Activated B cell treated with CpG ODN at 0.5 μM for 24 hours (primary cell): ENCODE measurements at regions not wholly inside any gene's neighbourhood (a gene's known extent, or its start where the extent isn't known, plus 50 kb on each side); places are given as distances from the start of the nearest gene placed in this dataset.

Source experiments
- ATAC-seq: fragments of 200-7000 bp; cut with Tn5 transposase; one replicate; pipeline ENCODE4 v1.10.0; 2021; ENCODE audit warnings: low read depth, mild to moderate bottlenecking, moderate library complexity
- CTCF ChIA-PET: fragments of 350-600 bp; sonication (Branson Sonifier 250); formaldehyde crosslinking; loops from one replicate; lab custom pipeline; 2021; ENCODE audit warnings: antibody characterized with exemption; lab: Charles Lee
- POLR2A ChIA-PET: fragments of 350-600 bp; sonication (Branson Sonifier 250); formaldehyde crosslinking; loops from one replicate; lab custom pipeline; 2021; ENCODE audit warnings: antibody characterized with exemption; lab: Charles Lee
- DNase-seq: peaks from one replicate; pipeline ENCODE4 v3.0.0; 2022
- H3K27ac Mint-ChIP-seq: one replicate; pipeline ENCODE4 v1.8.0; 2020; ENCODE audit warnings: mixed read lengths
- H3K27me3 Mint-ChIP-seq: one replicate; pipeline ENCODE4 v1.8.0; 2021; ENCODE audit warnings: mixed read lengths
- H3K36me3 Mint-ChIP-seq: one replicate; pipeline ENCODE4 v1.8.0; 2021; ENCODE audit warnings: low read depth, mixed read lengths
- H3K4me1 Mint-ChIP-seq: one replicate; pipeline ENCODE4 v1.8.0; 2021; ENCODE audit warnings: mixed read lengths
- H3K4me3 Mint-ChIP-seq: one replicate; pipeline ENCODE4 v1.8.0; 2020; ENCODE audit warnings: mild to moderate bottlenecking, mixed read lengths
- H3K9me3 Mint-ChIP-seq: one replicate; pipeline ENCODE4 v1.8.0; 2020; ENCODE audit warnings: mixed read lengths
- intact Hi-C: fragments of 100-400 bp; cut with micrococcal nuclease; formaldehyde crosslinking; loops from one replicate; pipeline ENCODE4 v1.15.1; 2024
- TF ChIP-seq, protein P1 (sequence below): fragments of 200-600 bp; IDR thresholded peaks from one replicate; pipeline ENCODE4 v1.8.0; 2022; ENCODE audit warnings: antibody characterized with exemption, mild to moderate bottlenecking

DNA sequence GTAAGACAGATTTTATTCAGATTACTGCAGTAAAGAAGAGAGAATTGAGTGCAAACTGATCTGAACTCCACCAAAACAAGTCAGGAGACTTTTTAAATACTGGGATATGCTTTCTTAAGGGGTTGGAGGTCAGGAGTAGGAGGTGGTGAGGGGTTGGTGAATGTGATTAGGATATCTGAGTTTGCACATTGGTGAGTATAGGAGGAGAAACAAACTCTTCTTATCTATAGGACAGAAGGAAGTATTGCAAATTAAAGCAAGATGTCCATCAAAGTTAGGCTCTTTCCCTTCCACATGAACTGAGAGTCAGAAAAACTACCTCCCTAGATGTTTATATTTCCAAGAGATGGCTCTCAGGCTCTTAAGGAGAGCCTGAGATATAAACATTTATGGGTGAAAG lies 114.6 kb upstream of the HTR1E start:
- DNase-seq (no peak), ATAC-seq (no peak)
- CTCF ChIA-PET: no interaction called here
- Mint-ChIP-seq H3K4me1 (no peaks in the 10 kb centered on the region), H3K9me3 (peaks cover 2% of the 10 kb centered on the region), H3K27ac (no peak overlapping the region), H3K27me3 (no peaks in the 10 kb centered on the region), H3K36me3 (no peaks in the 10 kb centered on the region), H3K4me3 (no peak overlapping the region)
- TF ChIP-seq, protein P1, sequence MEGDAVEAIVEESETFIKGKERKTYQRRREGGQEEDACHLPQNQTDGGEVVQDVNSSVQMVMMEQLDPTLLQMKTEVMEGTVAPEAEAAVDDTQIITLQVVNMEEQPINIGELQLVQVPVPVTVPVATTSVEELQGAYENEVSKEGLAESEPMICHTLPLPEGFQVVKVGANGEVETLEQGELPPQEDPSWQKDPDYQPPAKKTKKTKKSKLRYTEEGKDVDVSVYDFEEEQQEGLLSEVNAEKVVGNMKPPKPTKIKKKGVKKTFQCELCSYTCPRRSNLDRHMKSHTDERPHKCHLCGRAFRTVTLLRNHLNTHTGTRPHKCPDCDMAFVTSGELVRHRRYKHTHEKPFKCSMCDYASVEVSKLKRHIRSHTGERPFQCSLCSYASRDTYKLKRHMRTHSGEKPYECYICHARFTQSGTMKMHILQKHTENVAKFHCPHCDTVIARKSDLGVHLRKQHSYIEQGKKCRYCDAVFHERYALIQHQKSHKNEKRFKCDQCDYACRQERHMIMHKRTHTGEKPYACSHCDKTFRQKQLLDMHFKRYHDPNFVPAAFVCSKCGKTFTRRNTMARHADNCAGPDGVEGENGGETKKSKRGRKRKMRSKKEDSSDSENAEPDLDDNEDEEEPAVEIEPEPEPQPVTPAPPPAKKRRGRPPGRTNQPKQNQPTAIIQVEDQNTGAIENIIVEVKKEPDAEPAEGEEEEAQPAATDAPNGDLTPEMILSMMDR: no peak
- intact Hi-C loops: no loop called here
- POLR2A ChIA-PET: no interaction called here

DNA sequence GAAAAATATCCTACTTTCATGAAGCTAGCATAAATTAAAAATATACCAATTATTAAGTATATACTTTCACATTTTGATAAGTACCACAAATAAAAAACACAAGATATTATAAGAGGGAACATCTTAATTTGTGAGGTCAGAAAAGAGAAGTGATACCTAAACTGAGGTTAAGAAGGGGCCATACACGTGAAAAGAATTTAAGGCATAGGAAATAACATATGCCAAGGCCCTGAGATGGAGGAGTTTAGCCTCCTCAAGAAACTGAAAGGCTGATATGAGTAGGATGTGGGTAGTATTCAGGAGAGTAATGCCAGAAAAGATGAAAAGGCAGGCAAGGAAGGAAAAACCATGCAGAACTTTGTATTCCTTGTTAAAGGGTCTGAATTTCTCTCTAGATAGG lies 116.6 kb upstream of the HTR1E start:
- intact Hi-C loops: no loop called here
- TF ChIP-seq, protein P1: no peak
- ChIA-PET POLR2A (no interaction called here), CTCF (no interaction called here)
- Mint-ChIP-seq H3K4me1 (no peaks in the 10 kb centered on the region), H3K27ac (no peak overlapping the region), H3K9me3 (peaks cover 4% of the 10 kb centered on the region), H3K36me3 (no peaks in the 10 kb centered on the region), H3K4me3 (no peak overlapping the region), H3K27me3 (no peaks in the 10 kb centered on the region)
- DNase-seq: no peak
- ATAC-seq: no peak

DNA sequence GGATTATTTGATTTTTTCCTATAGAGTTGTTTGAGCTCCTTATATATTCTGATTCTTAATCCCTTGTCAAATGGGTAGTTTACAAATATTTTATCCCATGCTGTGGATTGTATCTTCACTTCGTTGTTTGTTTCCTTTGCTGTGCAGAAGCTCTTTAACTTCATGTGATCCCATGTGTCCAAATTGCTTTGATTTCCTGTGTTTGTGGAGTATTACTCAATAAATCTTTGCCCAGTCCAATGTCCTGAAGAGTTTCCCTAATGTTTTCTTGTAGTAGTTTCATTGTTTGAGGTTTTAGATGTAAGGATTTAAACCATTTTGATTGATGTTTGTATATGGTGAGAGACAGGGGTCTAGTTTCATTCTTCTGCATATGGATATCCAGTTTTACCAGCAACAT lies 143.7 kb upstream of the HTR1E start:
- TF ChIP-seq, protein P1: no peak
- no peaks in the 10 kb centered on the region for H3K27me3 Mint-ChIP-seq
- DNase-seq: no peak
- no peak for ATAC-seq
- no peaks in the 10 kb centered on the region for H3K36me3 Mint-ChIP-seq
- POLR2A ChIA-PET: no interaction called here
- no peaks in the 10 kb centered on the region for H3K4me1 Mint-ChIP-seq
- peaks cover 2% of the 10 kb centered on the region for H3K9me3 Mint-ChIP-seq
- CTCF ChIA-PET: no interaction called here
- H3K27ac Mint-ChIP-seq: no peak overlapping the region
- intact Hi-C loops: no loop called here
- no peak overlapping the region for H3K4me3 Mint-ChIP-seq

DNA sequence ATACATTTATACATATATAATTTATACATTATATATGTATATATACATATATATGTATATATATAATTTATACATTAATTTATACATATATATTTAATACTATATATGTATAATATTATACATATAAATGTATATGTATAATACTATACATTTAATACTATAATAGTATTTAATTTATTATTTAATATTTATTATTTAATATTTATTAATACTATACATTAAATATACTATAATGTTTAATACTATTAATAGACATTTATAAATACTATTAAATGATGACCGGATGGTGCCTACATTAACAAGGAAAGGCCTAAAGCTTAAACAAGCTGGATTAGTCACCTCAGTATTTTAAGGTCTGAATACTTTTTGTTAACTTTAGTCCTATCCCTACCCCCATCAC lies 145.9 kb upstream of the HTR1E start:
- CTCF ChIA-PET: no interaction called here
- ATAC-seq: no peak
- H3K27me3 Mint-ChIP-seq: no peaks in the 10 kb centered on the region
- TF ChIP-seq, protein P1: no peak
- POLR2A ChIA-PET: no interaction called here
- H3K27ac Mint-ChIP-seq: no peak overlapping the region
- no peaks in the 10 kb centered on the region for H3K9me3 Mint-ChIP-seq
- no peaks in the 10 kb centered on the region for H3K4me1 Mint-ChIP-seq
- no peak overlapping the region for H3K4me3 Mint-ChIP-seq
- no peaks in the 10 kb centered on the region for H3K36me3 Mint-ChIP-seq
- intact Hi-C loops: no loop called here
- no peak for DNase-seq

DNA sequence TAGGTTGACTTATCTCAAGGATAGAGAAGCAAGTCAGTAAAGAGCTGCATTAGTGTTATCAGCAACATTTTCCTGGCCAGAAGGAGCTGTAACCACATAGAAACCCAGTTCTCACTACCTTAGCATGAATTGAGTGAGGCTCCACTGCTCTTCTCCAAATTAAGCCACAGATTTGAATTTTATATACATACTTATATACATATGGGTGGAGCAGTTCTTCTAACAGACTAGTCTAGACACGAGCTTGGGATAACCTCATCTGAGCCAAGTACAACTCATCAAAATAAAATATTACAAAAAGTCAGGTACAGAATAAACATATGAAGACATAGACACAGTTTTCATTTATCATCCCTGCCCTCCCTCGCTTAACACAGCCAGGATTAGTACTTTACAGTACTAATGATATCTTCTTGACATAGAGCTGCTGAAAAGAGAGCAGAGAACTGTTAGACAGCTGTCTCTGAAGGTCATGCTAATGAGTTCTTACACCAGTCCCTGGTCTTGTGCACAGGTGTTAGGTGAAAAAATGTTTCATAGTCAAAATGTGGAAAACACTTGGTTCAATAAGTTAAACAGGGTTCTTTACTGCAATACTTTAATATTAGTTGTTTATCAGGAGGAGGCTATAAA lies 147.4 kb upstream of the HTR1E start:
- Mint-ChIP-seq H3K9me3 (no peaks in the 10 kb centered on the region), H3K27me3 (no peaks in the 10 kb centered on the region), H3K36me3 (no peaks in the 10 kb centered on the region), H3K4me3 (no peak overlapping the region), H3K4me1 (no peaks in the 10 kb centered on the region), H3K27ac (no peak overlapping the region)
- intact Hi-C loops: no loop called here
- ChIA-PET CTCF (no interaction called here), POLR2A (no interaction called here)
- ATAC-seq: no peak
- no peak for DNase-seq
- TF ChIP-seq, protein P1: no peak
